SU-DHL-6 (cell line): ENCODE measurements at regions not wholly inside any gene's neighbourhood (a gene's known extent, or its start where the extent isn't known, plus 50 kb on each side); places are given as distances from the start of the nearest gene placed in this dataset.

Experiments
- H2AFZ ChIP-seq: fragments of 200-600 bp; sonication (generic); 2 replicates; pipeline ENCODE4 v1.6.1; 2014; ENCODE audit warnings: low read depth, mild to moderate bottlenecking, moderate library complexity, mixed read lengths, antibody characterized with exemption, low read length; ENCODE audit not compliant: severe bottlenecking
- H3F3A ChIP-seq: fragments of 200-600 bp; shearing (Covaris generic); 2 replicates; pipeline ENCODE4 v1.6.0; 2016; ENCODE audit warnings: antibody characterized with exemption, mild to moderate bottlenecking; ENCODE audit not compliant: insufficient read depth
- H3K27ac ChIP-seq: fragments of 200-600 bp; sonication (generic); 2 replicates; pipeline ENCODE4 v1.5.1; 2016; ENCODE audit warnings: low read depth, mild to moderate bottlenecking, low read length, moderate library complexity, mixed read lengths
- H3K27me3 ChIP-seq: fragments of 200-600 bp; sonication (generic), shearing (Covaris generic); 2 replicates; pipeline ENCODE4 v1.6.0; 2014; ENCODE audit warnings: mild to moderate bottlenecking, low read length
- H3K36me3 ChIP-seq: fragments of 200-600 bp; sonication (generic); 2 replicates; pipeline ENCODE4 v1.6.1; 2014; ENCODE audit warnings: mild to moderate bottlenecking, low read length, mixed read lengths
- H3K4me2 ChIP-seq: fragments of 300-600, 200-600 bp; shearing (Covaris generic), sonication (generic); 2 replicates; pipeline ENCODE4 v1.6.0; 2014; ENCODE audit warnings: low read length, low read depth, mild to moderate bottlenecking; ENCODE audit not compliant: poor library complexity, severe bottlenecking
- H3K4me3 ChIP-seq: fragments of 200-600 bp; sonication (generic); 2 replicates; pipeline ENCODE4 v1.5.1; 2014; ENCODE audit warnings: antibody characterized with exemption, low read length, mild to moderate bottlenecking, mixed read lengths; ENCODE audit not compliant: insufficient read depth, poor library complexity, severe bottlenecking
- H3K79me2 ChIP-seq: fragments of 200-600 bp; sonication (generic); 2 replicates; pipeline ENCODE4 v1.6.1; 2014; ENCODE audit warnings: mild to moderate bottlenecking, low read length, moderate library complexity; ENCODE audit not compliant: insufficient read depth
- H3K9ac ChIP-seq: fragments of 200-600 bp; sonication (generic); 2 replicates; pipeline ENCODE4 v1.7.0; 2014; ENCODE audit warnings: mild to moderate bottlenecking, low read length
- H3K9me2 ChIP-seq: fragments of 200-600 bp; sonication (generic); replicated peaks from 2 replicates; pipeline ENCODE4 v1.6.1; 2014; ENCODE audit warnings: low read length; ENCODE audit not compliant: insufficient read depth
- H3K9me3 ChIP-seq: fragments of 200-600 bp; sonication (generic); 2 replicates; pipeline ENCODE4 v1.6.1; 2014; ENCODE audit warnings: low read length, mixed read lengths; ENCODE audit not compliant: insufficient read depth
- H4K20me1 ChIP-seq: fragments of 200-600 bp; sonication (generic); 2 replicates; pipeline ENCODE4 v1.6.1; 2014; ENCODE audit warnings: low read depth, mild to moderate bottlenecking, antibody characterized with exemption, low read length, moderate library complexity, mixed read lengths
- CTCF ChIP-seq: fragments of 200-600 bp; sonication (generic); IDR thresholded peaks from one replicate; pipeline ENCODE4 v1.5.1; 2017; ENCODE audit warnings: antibody characterized with exemption, mild to moderate bottlenecking, low read length, moderate library complexity; ENCODE audit not compliant: insufficient read depth, poor library complexity, severe bottlenecking
- EZH2phosphoT487 ChIP-seq: fragments of 200-600 bp; sonication (generic), shearing (Covaris generic); conservative IDR thresholded peaks from 2 replicates; pipeline ENCODE4 v1.6.1; 2018; ENCODE audit warnings: mild to moderate bottlenecking, antibody characterized with exemption, low read length, moderate library complexity, mixed read lengths

GRCh38 chr7:114843102-114843501 lies 78.8 kb upstream of the MDFIC start:
- Histone ChIP-seq H2AFZ (no peak overlapping the region), H3K36me3 (no peaks in the 10 kb centered on the region)

GRCh38 chr7:114851406-114852061 lies 70.4 kb upstream of the MDFIC start:
- Histone ChIP-seq H3K4me3 (no peak overlapping the region), H3K9me3 (no peaks in the 10 kb centered on the region), H3K27ac (no peak overlapping the region), H3K9ac (no peak overlapping the region), H3K4me2 (no peak overlapping the region), H3F3A (no peaks in the 10 kb centered on the region), H3K9me2 (no peaks in the 10 kb centered on the region), H3K36me3 (no peaks in the 10 kb centered on the region), H3K79me2 (no peaks in the 10 kb centered on the region), H2AFZ (no peak overlapping the region), H4K20me1 (no peaks in the 10 kb centered on the region), H3K27me3 (no peaks in the 10 kb centered on the region)
- TF ChIP-seq CTCF (no peak), EZH2phosphoT487 (no peak)

More at GRCh38 chr7:114843102-114843501, 78.8 kb upstream of the MDFIC start:
- no peak overlapping the region for H3K27ac ChIP-seq
- no peak overlapping the region for H3K9ac ChIP-seq
- no peaks in the 10 kb centered on the region for H4K20me1 ChIP-seq
- no peak overlapping the region for H3K4me3 ChIP-seq
- no peaks in the 10 kb centered on the region for H3K9me3 ChIP-seq
- H3K79me2 ChIP-seq, result no peaks in the 10 kb centered on the region
- TF ChIP-seq EZH2phosphoT487 (no peak), CTCF (no peak)
- no peaks in the 10 kb centered on the region for H3K27me3 ChIP-seq
- H3F3A ChIP-seq, result no peaks in the 10 kb centered on the region
- no peak overlapping the region for H3K4me2 ChIP-seq
- no peaks in the 10 kb centered on the region for H3K9me2 ChIP-seq

- TF ChIP-seq EZH2phosphoT487 (no peak), CTCF (no peak)
- no peaks in the 10 kb centered on the region for H4K20me1 ChIP-seq
- no peak overlapping the region for H2AFZ ChIP-seq
- H3K4me2 ChIP-seq, result no peak overlapping the region
- no peak overlapping the region for H3K27ac ChIP-seq
- H3F3A ChIP-seq, result no peaks in the 10 kb centered on the region
- H3K27me3 ChIP-seq, result no peaks in the 10 kb centered on the region
- H3K4me3 ChIP-seq, result no peak overlapping the region
- no peaks in the 10 kb centered on the region for H3K9me3 ChIP-seq
- H3K9me2 ChIP-seq, result no peaks in the 10 kb centered on the region
- no peaks in the 10 kb centered on the region for H3K36me3 ChIP-seq
- no peak overlapping the region for H3K9ac ChIP-seq
- no peaks in the 10 kb centered on the region for H3K79me2 ChIP-seq
These were observed 69.6 kb upstream of the MDFIC start for GRCh38 chr7:114852293-114852692.
